Daoy (cell line): ENCODE measurements at regions not wholly inside any gene's neighbourhood (a gene's known extent, or its start where the extent isn't known, plus 50 kb on each side); places are given as distances from the start of the nearest gene placed in this dataset.

Source experiments
- DNase-seq: peaks from one replicate; pipeline ENCODE4 v3.0.0-alpha.2; 2015; ENCODE audit warnings: low read depth

DNA sequence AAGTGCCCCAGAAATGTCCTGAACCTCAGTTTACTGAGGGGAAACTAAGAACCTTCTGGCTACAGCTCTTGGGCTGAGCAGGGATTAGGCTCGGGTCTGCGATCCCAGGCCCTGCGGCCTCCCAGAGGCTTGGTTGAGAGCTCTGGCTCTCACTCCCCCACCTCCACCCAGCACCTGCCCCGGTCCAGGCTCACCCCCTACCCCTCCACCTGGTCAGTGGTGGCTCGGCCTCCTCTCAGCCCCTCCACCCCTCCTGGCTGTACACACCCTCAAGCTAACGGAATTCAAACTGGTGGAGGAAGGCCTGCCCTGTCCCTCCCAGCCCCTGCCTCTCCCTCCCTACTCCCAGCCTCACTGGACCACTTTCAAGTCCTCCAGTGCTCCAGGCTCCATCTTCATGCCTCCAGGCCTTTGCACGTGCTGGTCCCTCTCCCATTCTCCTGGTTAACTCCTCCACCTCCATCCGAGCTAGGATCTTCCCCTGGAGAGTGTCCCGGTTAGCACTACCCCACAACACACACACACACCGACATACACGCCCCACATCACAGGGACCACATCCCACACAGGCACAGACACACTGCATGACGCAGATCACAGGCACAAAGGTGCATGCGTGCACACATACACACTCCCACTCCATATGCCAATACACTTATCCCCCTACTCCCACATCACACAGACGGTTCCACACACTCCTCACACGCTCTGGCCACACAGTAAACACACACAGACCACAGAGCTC lies 130.9 kb downstream of the C9orf50 start:
- DNase-seq, result no peak

DNA sequence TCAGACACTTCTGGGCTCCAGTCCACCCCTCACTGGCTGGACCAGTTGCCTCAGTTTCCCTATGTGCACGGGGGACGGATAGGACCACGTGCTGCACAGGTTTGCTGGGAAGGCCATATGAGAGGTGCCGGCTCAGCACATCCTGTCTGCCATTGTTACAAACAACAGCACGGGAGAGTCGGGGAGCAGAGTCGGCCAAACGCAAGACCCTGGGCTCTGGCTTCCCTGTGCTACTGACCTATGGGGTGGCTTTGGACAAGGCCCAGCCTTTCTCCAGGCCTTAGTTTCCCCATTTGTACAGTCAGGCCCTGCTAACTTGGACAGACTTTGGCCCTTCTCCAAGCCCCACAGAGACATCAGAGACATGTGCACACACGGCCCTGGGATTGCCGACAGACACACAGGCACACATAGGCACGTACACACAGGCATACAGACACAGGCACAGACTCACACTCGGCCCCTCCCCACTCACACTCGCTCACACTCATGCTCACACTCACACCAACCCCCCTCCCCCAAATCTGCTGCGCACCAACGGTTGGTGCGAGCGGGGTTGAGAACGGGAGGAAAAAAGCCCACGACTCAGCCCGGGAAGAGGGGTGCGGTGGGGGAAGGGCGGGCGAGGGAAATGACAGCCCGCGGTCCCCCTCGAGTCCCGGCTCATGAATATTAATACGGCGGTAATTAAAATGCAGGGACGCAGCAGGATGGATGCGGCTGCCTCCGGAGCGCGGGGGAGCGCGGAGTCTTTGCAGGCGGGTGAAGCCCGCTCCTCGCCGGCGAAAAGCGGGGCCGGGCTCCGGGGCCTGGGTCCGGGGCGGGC lies 133.0 kb downstream of the C9orf50 start:
- peak; percentile 32 for DNase-seq

DNA sequence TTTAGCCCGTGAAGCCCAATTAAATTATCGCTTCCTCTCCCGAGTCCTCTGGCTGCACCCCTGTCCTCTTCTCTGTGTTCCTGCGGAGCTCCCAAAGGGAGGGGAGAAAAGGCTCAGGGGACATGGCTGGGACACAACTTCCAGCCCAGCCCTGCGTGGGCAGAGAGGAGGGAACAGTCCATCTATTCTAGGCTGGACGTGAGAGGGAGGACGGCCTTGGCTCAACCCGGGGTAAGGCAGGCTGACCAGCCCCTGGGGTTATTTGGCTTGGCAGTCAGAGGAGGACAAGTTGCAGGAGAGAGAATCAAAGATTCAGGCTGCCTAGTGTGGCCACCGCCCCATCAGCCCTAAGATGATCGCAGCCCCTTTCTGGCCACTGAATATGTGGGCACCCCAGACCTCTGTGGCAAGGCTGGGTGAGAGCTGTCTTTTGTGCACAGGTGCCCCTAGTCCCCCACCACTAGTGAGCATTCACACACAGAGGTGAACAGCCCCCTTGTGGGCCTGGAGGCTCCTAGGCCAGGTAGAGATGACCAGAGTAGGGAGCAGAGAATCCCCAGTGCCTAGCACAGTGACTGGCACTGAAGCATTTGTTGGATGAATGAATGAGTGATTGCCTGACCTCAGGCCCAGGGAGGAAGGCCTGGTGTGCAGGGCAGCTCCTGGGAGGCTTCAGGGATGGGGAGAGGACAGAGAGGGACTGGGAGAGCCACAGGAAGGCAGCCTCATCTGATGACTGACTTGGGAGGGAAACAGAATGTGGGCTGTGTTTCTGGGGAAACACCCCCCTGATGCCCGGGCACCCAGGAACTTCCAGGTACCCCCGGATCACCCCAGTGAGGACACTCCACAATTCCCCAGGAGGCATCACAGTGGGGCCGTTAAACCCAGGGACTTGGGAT lies 133.9 kb downstream of the C9orf50 start:
- DNase-seq, result no peak

DNA sequence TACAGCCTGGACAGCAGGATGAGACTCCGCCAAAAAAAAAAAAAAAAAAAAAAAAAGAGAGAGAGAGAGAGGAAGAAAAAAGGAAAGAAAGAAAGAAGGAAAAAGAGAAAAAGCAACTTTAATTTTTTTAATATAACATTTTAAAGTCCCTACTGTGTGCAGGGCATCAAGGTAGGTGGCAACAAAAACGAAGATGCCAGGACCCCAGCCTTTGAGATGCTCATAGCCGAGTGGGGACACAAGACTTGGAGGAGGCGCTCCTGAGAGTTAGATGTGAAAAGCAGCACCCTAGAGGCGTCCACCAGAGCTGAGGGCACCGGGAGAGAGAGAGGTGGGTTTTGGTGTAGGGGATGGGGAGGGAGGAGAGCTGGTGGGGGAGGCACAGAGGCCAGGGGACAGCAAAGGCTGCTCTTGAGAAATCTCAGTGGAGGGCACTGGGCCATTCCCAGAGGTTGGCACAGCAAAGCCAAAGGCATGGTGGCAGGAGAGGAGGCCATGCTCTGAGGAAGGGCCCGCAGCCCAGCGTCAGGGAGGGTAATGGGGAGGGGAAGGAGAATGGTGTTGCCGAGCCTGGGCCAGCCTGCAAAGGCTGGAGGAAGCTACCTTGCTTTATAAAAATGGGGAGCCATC lies 135.6 kb downstream of the C9orf50 start:
- no peak for DNase-seq

DNA sequence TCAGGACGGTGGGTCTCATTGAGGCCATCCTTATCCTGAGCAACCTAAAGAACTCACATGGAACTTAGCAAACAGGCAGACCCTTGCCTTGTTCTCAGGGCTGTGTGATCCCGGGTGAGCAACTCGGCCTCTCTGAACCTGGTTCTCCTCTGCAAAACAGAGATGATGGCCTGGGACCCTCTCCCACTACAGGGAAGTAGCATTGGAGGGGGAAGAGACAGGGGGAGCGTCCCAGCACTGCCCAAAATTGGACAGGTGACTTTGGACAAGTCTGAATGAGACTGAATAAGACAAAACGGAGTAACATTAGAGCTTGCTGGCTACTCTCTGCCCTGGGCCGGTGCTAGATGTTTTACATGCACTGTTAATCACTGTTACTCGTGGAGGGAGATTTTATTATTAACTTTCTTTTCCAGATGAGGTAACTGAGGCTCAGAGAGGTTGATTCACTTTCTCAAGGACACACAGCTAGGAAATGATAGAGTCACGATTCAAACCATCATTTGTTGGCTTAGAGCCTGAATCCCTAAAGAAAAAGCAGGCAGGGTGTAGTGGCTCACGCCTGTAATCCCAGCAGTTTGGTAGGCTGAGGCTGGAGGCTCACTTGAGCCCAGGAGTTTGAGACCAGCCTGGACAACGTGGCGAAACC lies 136.4 kb downstream of the C9orf50 start:
- DNase-seq, result no peak

DNA sequence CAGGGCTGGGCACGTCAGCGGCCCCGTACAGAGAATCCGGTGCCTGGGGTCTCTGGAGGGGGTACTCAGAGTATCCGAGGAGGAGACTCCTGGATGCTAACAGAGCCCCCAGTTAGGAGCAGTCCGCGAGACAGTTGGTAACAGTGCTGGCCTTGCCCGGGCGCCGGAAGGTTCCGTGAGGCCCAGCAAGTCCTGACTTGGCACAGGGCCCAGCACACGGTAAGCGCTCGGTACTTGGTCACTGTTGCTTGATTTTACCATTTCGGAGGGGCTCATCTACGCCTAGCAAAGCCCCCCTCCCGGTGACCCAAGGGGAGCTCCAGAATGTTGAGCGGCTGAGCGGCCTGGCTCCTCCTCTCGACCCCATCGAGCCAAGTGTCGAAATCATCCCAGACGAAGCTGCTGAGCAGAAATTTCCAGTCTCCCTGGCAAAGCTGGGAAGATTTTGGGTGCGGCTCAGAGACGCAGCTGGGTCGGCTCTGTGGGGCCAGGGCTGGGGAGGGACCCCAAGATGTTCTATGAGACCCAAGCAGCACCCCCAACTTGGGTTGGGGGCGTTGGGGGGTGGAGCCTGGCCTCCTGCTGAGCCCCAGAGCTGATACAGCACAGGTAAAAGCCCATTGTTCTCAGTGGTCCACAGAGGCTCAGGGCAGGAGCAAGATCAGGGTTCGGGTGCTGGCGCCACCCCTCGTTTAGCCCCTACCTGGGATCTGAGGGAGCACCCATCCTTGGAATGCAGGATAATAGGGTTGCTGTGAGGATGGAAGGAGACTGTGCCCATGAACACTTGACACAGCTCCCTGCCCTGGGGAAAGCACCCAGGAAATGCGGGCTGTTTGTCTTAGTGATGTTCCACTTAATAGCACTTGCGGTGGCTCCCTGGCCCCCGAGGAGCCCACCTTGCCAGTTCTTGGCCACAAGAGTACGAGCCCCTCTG lies 137.2 kb downstream of the C9orf50 start:
- peak; percentile 52 for DNase-seq

DNA sequence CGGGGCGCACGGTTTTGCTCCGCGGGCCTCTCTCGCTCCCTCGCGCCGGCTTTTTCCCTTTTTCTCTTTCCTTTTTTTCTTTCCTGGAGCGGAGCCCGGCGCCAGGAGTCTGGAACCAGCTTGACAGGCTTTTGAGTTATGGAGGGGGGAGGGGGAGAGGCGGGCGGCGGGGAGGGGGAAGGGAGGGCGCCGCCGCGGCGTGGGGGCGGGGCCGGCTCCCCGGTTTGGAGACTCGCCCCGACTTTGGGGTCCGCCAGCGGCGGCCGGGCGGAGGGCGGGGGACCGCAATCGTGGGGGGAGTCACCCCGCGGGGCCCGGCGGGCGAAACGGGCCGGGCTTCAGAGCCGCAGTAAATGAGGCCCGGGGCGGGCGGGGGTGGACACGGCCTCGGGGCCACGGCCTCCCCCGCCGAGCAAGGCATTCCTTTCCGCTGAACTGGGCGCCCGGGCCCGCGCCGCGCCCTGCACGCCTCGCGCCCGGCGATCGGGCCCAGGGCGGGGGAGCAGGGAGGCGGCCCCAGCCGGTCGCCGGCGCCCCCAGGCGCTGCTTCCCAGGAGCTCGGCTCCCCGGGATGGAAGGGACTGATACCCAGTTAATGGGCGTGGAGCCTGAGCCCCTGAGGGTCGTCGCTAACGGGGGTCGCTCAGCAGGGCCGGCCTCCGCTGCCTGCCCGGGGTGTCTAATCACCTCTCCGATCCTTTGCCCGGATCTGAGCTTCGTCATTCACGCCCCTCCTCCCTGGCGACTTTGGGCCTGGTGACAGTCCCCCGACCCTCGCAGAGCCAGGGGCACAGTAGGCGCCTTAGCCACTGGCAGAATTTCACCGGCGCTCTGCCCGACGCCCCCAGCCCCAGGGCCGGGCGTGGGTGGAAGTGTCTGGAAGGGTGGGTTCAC lies 138.1 kb downstream of the C9orf50 start:
- peak; percentile 65 for DNase-seq

DNA sequence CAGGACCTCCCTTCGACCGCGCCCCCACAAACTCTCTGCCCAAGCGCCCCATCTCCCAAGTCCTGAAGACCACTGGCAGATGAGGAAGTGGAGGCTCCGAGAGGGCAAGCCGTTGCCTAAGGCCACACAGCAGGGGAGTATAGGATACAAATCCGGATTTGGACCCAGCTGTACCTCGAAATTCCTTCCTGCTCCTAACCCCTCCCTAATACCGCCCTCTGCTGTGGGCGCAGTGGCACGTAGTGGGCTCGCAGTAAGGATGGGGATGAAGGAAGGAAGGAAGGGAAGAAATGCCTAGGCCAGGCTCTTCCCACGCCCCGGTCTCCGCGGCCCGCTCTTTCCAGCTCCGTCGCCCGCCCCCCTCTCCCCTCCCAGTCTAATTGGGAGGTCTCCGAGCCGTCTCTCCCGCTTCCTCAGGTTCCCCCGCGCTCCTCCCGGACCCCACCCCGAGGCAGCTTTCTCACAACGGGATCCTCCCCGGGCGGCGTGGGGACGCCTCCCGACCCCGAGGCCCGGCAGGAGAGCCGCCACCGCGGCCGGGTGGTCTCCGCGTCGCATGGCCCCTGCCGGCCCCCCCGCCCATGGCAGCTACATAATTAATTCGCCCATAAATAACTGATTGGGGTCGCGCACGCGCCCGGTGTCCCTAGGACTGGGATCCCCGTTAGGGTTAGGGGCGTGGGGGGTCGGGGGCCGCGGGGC lies 138.9 kb downstream of the C9orf50 start:
- peak; percentile 33 for DNase-seq

DNA sequence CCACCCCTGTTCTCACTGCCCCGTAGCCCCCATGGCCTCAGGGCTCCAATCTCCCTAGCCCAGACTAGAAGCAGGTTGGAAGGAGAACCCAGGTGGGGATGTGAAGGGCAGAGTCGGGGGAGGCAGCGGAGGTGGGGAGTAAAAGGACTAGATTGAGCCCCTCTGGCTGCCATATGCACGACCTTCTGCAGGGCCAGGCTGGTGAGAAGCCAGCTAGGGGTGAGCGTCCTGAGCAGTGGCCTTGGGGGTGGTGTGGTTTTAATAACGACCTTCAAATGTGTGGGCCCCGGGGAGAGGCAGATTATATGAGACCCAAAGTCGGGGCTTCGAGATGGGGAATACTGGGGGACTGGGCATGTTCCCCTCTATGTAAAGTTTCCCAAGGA lies 139.5 kb downstream of the C9orf50 start:
- no peak for DNase-seq

DNA sequence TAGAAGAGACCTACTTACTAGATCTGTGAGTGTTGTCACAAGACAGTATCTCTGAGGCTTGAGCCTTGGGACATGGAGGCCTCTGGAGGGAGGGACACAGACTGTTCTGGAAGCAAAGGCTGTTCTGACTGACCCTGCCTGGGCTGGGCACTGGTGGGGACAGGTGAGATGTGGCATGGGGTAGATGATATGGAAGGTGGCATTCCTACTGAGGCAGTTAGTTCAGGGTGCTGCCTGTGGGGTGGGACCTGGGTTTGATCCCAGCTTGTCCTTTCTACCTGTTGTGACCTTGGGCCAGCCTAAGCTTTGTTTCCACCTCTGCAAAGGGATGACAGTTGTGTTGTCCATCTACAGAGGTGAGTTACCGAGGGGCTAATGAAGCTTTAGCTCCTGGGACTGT lies 140.2 kb downstream of the C9orf50 start:
- DNase-seq, result no peak

DNA sequence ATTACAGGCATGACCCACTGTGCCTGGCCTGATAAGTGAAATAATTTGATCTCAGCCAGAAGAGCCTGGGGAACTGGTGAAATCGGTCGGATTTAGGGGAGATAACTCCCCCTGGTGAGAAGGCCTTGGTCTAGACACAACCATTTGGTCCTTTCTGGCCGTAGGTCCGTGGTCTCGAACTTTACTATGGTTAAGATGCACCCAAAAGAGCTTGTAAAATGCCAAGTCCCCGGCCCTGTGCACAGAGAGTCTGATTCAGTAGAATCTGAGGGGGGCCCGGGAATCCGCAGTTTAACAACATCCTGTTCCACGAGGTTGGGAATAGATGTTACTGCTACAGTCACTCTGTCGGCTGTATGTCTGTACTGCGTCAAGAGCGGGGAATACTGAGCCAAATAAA lies 140.7 kb downstream of the C9orf50 start:
- no peak for DNase-seq

DNA sequence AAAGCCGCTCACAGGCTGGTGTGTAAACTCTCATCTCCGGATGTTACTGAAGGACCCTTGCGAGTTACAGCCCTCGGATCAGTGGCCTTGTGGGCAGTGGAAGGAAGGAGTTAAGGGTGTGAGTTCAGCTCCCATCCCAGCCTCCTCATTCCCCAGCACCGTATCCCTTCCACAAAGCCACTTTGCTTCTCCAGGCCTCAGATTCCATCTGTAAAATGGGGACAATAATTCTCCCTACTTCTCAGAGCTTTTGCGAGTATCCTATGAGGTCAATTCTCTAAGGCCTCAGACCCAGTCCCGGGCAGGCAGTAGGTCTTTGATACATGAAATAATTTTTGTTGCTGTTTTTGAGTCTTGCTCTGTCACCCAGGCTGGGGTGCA lies 141.3 kb downstream of the C9orf50 start:
- no peak for DNase-seq

DNA sequence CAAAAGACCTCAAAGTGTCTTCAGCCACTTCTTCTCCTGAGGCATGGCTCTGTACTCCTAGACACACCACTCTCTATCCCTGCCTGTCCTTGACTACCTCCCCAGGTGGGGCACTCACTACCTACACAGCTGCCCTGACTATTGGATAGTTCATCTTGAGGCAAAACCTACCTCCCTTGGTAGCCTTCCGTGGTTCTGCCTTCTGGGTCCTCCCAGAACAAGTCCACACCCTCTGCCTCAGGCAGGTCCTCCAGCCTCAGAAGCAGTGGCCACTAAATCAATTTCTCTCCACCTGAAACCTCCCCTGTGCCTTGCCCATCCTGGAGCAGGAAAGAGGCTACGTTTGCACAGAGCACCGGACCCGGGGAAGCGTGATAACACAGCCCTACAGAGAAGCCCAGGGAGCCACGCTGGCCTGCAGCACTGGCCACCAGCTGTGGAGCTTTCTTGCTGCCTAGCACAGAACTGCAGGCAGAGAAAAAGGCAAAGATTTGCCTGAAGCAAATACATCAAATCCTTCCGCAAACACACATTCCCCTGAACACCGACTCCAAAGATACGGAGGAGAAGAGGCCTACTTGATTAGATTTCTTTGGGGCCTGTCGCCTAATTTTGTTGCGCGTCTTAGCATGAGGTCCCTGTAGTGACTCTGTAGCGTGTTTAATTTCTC lies 141.8 kb downstream of the C9orf50 start:
- DNase-seq, result no peak

DNA sequence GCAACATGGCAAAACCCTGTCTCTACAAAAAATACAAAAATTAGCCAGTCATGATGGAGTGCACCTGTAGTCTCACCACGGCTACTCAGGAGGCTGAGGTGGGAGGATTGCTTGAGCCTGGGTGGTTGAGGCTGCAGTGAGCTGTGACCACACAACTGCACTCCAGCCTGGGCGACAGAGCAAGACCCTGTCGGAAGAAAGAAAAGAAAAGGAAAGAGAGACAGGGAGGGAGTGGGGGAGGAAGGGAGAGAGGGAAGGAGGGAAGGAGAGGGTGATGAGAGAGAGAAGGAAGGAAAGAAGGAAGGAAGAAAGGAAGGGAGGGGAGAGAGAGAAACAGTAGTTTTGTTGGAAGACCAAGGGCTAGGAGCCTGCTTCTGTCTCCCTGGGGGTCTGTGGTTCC lies 142.4 kb downstream of the C9orf50 start:
- DNase-seq, result no peak

DNA sequence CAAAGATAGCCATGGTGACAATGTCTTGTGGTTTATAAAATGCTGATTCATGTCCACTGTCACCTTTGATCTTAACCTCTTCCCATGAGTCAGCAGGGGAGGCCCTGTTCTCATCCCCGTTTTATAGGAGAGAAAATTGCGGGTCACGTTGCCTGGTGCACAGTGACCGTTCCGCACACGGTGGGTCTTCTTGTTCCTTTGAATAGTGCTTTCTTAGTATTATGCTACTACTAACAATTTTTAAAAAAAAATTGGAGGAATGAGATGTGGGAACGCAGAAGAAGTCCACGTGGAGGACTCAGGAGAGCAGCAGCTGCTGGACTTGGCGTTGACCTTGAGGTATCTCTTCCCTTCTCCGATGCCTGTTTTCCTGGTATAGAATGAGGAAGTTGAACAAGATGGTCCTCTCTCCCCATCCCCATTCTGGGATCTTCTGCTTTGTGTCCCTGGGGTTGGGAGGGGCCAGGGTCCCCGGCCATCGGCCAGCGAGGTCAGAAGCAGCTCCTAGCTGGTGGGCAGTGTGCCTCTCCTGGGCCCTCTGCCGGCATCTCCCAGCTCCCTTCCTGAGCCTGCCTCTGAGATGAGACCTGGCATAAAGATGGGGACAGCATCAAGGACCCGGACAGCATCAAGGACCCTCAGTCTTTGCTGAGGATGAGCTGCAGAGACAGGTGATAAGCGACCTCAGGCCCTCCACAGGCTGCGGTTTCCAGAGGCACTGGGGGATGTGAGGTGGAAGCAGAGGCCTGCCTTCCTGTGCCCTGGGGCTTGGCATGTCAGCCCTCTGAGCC lies 143.9 kb downstream of the C9orf50 start:
- DNase-seq, result no peak

DNA sequence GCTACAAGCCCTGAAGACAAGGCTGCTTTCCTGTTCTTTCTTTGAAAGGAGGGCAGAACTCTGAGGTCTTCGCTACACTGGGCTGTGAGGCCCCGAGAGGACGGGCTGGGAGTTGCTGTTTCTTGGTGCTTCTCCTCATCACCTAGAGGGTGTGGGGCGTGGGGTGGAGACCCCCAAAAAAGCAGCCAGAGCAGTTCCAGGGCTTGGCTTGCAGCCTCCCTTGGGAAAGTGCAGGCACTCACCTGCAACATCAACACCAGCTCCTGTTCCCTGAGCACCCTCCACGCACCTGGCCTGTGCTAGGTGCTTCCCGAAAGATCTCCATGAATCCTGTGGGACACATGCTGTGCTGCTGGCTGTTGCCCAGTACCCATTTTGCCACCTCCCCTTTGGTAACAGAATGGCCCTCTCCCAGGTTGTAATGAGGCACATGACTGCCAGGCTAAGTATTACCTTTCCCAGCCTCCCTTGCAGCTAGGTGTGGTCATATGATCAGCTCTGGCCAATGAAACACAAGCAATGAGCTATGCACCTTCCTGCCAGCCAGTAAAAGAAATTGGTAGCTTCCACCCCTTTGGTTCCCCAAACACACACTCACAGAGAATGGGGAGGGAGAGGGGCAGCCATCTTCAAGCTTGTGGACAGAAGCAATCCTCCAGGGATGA lies 146.0 kb downstream of the C9orf50 start:
- no peak for DNase-seq
